ENCODE measurements at regions not wholly inside any gene's neighbourhood (a gene's known extent, or its start where the extent isn't known, plus 50 kb on each side); places are given as distances from the start of the nearest gene placed in this dataset.

GRCh38 chr13:30112602-30113435 lies 194.5 kb downstream of the KATNAL1 start (continued):
- TF ChIP-seq RREB1 (CRISPR knock-in tag; IDR thresholded peaks at IDR 0.05) (no peak), NR1H2 (CRISPR knock-in tag; IDR thresholded peaks at IDR 0.05) (no peak), ZNF311 (CRISPR knock-in tag; IDR thresholded peaks at IDR 0.05) (no peak), ZNF121 (CRISPR knock-in tag; conservative IDR thresholded peaks at IDR 0.05) (no peak), ZNF324 (CRISPR knock-in tag; IDR thresholded peaks at IDR 0.05) (no peak), MYBL2 (IDR thresholded peaks at IDR 0.05; ENCODE audit: low read depth) (no peak), MYBL2 (CRISPR knock-in tag; IDR thresholded peaks at IDR 0.05; ENCODE audit: borderline replicate concordance) (no peak), KLF16 (IDR thresholded peaks at IDR 0.05) (peak; percentile 33; the same call in 1 of the 2 replicates), POLR2B (IDR thresholded peaks at IDR 0.05; ENCODE audit: low read depth, partially characterized antibody) (no peak), ZNF561 (CRISPR knock-in tag; conservative IDR thresholded peaks at IDR 0.05) (no peak), GATA2 (CRISPR knock-in tag; IDR thresholded peaks at IDR 0.05) (no peak), ZFP30 (CRISPR knock-in tag; IDR thresholded peaks at IDR 0.05; ENCODE audit: borderline replicate concordance) (no peak), ZBTB8A (IDR thresholded peaks at IDR 0.05; ENCODE audit: partially characterized antibody) (no peak), NFIC (IDR thresholded peaks at IDR 0.05) (no peak), STAG1 (CRISPR knock-in tag; IDR thresholded peaks at IDR 0.05; ENCODE audit: borderline replicate concordance) (peak; percentile 16; the same call in 1 of the 2 replicates), POLR2AphosphoS5 (IDR thresholded peaks at IDR 0.05; ENCODE audit: control insufficient read depth, insufficient read depth, low read depth, low read length) (no peak)
- TF ChIP-seq, protein P1, sequence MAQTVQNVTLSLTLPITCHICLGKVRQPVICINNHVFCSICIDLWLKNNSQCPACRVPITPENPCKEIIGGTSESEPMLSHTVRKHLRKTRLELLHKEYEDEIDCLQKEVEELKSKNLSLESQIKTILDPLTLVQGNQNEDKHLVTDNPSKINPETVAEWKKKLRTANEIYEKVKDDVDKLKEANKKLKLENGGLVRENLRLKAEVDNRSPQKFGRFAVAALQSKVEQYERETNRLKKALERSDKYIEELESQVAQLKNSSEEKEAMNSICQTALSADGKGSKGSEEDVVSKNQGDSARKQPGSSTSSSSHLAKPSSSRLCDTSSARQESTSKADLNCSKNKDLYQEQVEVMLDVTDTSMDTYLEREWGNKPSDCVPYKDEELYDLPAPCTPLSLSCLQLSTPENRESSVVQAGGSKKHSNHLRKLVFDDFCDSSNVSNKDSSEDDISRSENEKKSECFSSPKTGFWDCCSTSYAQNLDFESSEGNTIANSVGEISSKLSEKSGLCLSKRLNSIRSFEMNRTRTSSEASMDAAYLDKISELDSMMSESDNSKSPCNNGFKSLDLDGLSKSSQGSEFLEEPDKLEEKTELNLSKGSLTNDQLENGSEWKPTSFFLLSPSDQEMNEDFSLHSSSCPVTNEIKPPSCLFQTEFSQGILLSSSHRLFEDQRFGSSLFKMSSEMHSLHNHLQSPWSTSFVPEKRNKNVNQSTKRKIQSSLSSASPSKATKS (CRISPR knock-in tag; IDR thresholded peaks at IDR 0.05): no peak
- TF ChIP-seq, protein P2, sequence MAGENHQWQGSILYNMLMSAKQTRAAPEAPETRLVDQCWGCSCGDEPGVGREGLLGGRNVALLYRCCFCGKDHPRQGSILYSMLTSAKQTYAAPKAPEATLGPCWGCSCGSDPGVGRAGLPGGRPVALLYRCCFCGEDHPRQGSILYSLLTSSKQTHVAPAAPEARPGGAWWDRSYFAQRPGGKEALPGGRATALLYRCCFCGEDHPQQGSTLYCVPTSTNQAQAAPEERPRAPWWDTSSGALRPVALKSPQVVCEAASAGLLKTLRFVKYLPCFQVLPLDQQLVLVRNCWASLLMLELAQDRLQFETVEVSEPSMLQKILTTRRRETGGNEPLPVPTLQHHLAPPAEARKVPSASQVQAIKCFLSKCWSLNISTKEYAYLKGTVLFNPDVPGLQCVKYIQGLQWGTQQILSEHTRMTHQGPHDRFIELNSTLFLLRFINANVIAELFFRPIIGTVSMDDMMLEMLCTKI (IDR thresholded peaks at IDR 0.05; ENCODE audit: partially characterized antibody): no peak
